Activated CD8-positive, alpha-beta T cell treated with anti-CD3 and anti-CD28 coated beads for 36 hours (primary cell): ENCODE measurements at regions not wholly inside any gene's neighbourhood (a gene's known extent, or its start where the extent isn't known, plus 50 kb on each side); places are given as distances from the start of the nearest gene placed in this dataset.
"Not testable (repeated sequence)": the region's sequence is repeated elsewhere in the genome, so short reads cannot be mapped to it uniquely, and the experiment has no call there.

Experiments
- ATAC-seq: fragments of 200-7000 bp; cut with Tn5 transposase; one replicate; pipeline ENCODE4 v1.10.0; 2021; ENCODE audit warnings: mild to moderate bottlenecking, moderate library complexity
- CTCF ChIA-PET: fragments of 350-600 bp; sonication (Branson Sonifier 250); formaldehyde crosslinking; loops from one replicate; lab custom pipeline; 2021; ENCODE audit warnings: antibody characterized with exemption; lab: Charles Lee
- POLR2A ChIA-PET: fragments of 350-600 bp; sonication (Branson Sonifier 250); formaldehyde crosslinking; loops from one replicate; lab custom pipeline; 2021; ENCODE audit warnings: antibody characterized with exemption; lab: Charles Lee
- DNase-seq: peaks from one replicate; pipeline ENCODE4 v3.0.0-alpha.2; 2020
- H3K27ac Mint-ChIP-seq: one replicate; pipeline ENCODE4 v1.8.0; 2021; ENCODE audit warnings: mild to moderate bottlenecking, mixed read lengths
- H3K27me3 Mint-ChIP-seq: one replicate; pipeline ENCODE4 v1.8.0; 2021; ENCODE audit warnings: mixed read lengths
- H3K36me3 Mint-ChIP-seq: one replicate; pipeline ENCODE4 v1.8.0; 2021; ENCODE audit warnings: low read depth, mixed read lengths
- H3K4me1 Mint-ChIP-seq: one replicate; pipeline ENCODE4 v1.8.0; 2021; ENCODE audit warnings: low read depth, mixed read lengths
- H3K4me3 Mint-ChIP-seq: one replicate; pipeline ENCODE4 v1.8.0; 2021; ENCODE audit warnings: mild to moderate bottlenecking, moderate library complexity, mixed read lengths
- H3K9me3 Mint-ChIP-seq: one replicate; pipeline ENCODE4 v1.8.0; 2021; ENCODE audit warnings: mixed read lengths
- CTCF ChIP-seq: fragments of 200-600 bp; IDR thresholded peaks from one replicate; pipeline ENCODE4 v1.8.0; 2022; ENCODE audit warnings: antibody characterized with exemption, mild to moderate bottlenecking
- intact Hi-C: fragments of 100-400 bp; cut with micrococcal nuclease; formaldehyde crosslinking; loops from one replicate; pipeline ENCODE4 v1.10.0; 2022

- H3K9me3 Mint-ChIP-seq: no peaks in the 10 kb centered on the region
- no peak overlapping the region for H3K27ac Mint-ChIP-seq
- ChIA-PET CTCF (no interaction called here), POLR2A (no interaction called here)
- no peak overlapping the region for H3K4me3 Mint-ChIP-seq
- DNase-seq: no peak
- H3K4me1 Mint-ChIP-seq: no peaks in the 10 kb centered on the region
- intact Hi-C loops: no loop called here
- no peak for ATAC-seq
- no peaks in the 10 kb centered on the region for H3K36me3 Mint-ChIP-seq
- no peak for TF ChIP-seq CTCF
- no peaks in the 10 kb centered on the region for H3K27me3 Mint-ChIP-seq
Measured at GRCh38 chr9:78707080-78707479, 410.2 kb downstream of the PSAT1 start.

- ATAC-seq (no peak), DNase-seq (no peak)
- intact Hi-C loops: no loop called here
- Mint-ChIP-seq H3K27ac (no peak overlapping the region), H3K4me1 (no peaks in the 10 kb centered on the region), H3K4me3 (no peak overlapping the region), H3K36me3 (no peaks in the 10 kb centered on the region), H3K9me3 (no peaks in the 10 kb centered on the region), H3K27me3 (peaks cover 1% of the 10 kb centered on the region)
- CTCF ChIA-PET: no interaction called here
- POLR2A ChIA-PET: no interaction called here
- no peak for TF ChIP-seq CTCF
Measured at GRCh38 chr9:78707481-78707991, 410.6 kb downstream of the PSAT1 start.

- H3K9me3 Mint-ChIP-seq: no peaks in the 10 kb centered on the region
- DNase-seq: no peak
- no peaks in the 10 kb centered on the region for H3K4me1 Mint-ChIP-seq
- no peak overlapping the region for H3K27ac Mint-ChIP-seq
- intact Hi-C loops: no loop called here
- peaks cover 1% of the 10 kb centered on the region for H3K27me3 Mint-ChIP-seq
- H3K36me3 Mint-ChIP-seq: no peaks in the 10 kb centered on the region
- H3K4me3 Mint-ChIP-seq: no peak overlapping the region
- ChIA-PET CTCF (no interaction called here), POLR2A (no interaction called here)
- TF ChIP-seq CTCF: no peak
- no peak for ATAC-seq
Measured at GRCh38 chr9:78712903-78713613, 416.1 kb downstream of the PSAT1 start.

- H3K4me1 Mint-ChIP-seq: no peaks in the 10 kb centered on the region
- H3K9me3 Mint-ChIP-seq: no peaks in the 10 kb centered on the region
- no peak for TF ChIP-seq CTCF
- DNase-seq: no peak
- no peaks in the 10 kb centered on the region for H3K36me3 Mint-ChIP-seq
- ATAC-seq: no peak
- POLR2A ChIA-PET: no interaction called here
- intact Hi-C loops: no loop called here
- no peak overlapping the region for H3K27ac Mint-ChIP-seq
- H3K4me3 Mint-ChIP-seq: no peak overlapping the region
- CTCF ChIA-PET: no interaction called here
- H3K27me3 Mint-ChIP-seq: peaks cover 1% of the 10 kb centered on the region
Measured at GRCh38 chr9:78713614-78714405, 416.9 kb downstream of the PSAT1 start.

DNA sequence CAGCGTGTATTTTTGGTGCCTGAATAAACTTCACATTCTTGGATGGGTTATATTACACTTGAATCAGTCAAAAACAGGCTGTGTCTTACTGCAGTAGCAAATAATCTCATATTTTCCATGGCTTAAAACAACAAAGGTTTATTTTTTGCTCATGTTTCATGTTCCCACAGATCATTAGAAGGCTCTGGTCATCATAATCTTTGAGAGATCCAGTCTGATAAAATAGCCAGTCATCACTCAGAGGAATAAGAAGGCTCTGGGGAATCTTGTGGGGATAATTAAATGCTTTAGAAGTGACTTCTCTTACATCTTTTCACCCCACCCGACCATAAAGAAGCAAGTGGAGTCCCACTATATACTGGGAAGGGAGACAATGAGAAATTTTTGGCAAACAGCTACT is 417.7 kb downstream of the PSAT1 start:
- Mint-ChIP-seq H3K4me3 (no peak overlapping the region), H3K4me1 (no peaks in the 10 kb centered on the region), H3K36me3 (no peaks in the 10 kb centered on the region), H3K27ac (no peak overlapping the region), H3K27me3 (peaks cover 1% of the 10 kb centered on the region), H3K9me3 (no peaks in the 10 kb centered on the region)
- no peak for TF ChIP-seq CTCF
- ChIA-PET POLR2A (no interaction called here), CTCF (no interaction called here)
- intact Hi-C loops: no loop called here
- DNase-seq: no peak
- no peak for ATAC-seq

- H3K4me3 Mint-ChIP-seq, ATAC-seq, H3K27me3 Mint-ChIP-seq, H3K27ac Mint-ChIP-seq, POLR2A ChIA-PET, H3K4me1 Mint-ChIP-seq, intact Hi-C loops, H3K36me3 Mint-ChIP-seq, CTCF ChIA-PET, DNase-seq, H3K9me3 Mint-ChIP-seq: not testable (repeated sequence)
Measured at GRCh38 chr9:78719029-78719428, 422.1 kb downstream of the PSAT1 start.
